Embryonic facial prominence (tissue), 1 donor: ENCODE measurements at regions not wholly inside any gene's neighbourhood (a gene's known extent, or its start where the extent isn't known, plus 50 kb on each side); places are given as distances from the start of the nearest gene placed in this dataset.
"Not testable (repeated sequence)": the region's sequence is repeated elsewhere in the genome, so short reads cannot be mapped to it uniquely, and the experiment has no call there.

Experiments used
- DNase-seq: peaks from one replicate; pipeline ENCODE4 v3.0.0-alpha.2; 2016; ENCODE audit errors: extremely low spot score

- DNase-seq, result no peak
Measured at GRCh38 chr13:33340631-33341030, 55.1 kb upstream of the STARD13 start.

- no peak for DNase-seq
Measured at GRCh38 chr13:33341861-33342452, 56.4 kb upstream of the STARD13 start.

DNA sequence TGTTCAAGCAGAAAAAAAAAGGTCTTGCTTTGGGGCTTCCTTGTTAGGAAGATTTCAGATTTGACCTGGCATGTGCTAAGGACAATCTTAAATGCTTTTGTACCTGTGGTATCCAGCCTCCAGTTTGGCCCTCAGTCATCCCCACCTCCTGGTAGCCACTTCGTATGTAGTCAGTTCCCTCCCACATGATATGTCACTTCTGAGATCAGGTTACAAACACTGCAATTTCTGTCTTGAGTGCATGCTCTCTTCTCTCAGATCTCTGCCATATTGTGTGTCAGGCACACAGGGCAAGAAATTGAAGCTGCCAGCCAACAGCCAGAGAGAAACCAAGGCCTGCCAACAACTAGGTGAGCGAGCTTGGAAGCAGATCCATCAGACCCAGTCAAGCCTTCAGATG lies 60.3 kb upstream of the STARD13 start:
- no peak for DNase-seq

GRCh38 chr13:33347861-33348260 lies 62.3 kb upstream of the STARD13 start:
- no peak for DNase-seq

DNA sequence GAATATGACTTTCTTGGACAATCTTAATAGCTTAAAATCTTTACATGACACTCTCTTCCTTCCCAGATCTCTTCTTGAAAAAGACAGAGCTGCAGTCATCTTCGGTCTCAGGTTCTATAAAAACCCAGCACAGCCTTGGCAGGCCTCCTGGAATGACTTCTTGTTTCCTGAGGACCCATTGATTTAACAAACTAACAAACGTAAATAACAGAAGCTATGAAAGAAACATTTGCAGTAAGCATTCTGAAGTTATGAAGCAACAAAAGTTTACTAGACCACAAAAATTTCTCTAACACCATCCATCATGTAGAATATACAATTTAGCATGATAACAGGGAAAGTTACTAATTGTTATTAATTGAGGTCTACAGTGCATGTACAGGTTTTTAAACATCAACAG lies 62.8 kb upstream of the STARD13 start:
- no peak for DNase-seq

- no peak for DNase-seq
Measured at GRCh38 chr13:33349288-33349985, 63.9 kb upstream of the STARD13 start.

DNA sequence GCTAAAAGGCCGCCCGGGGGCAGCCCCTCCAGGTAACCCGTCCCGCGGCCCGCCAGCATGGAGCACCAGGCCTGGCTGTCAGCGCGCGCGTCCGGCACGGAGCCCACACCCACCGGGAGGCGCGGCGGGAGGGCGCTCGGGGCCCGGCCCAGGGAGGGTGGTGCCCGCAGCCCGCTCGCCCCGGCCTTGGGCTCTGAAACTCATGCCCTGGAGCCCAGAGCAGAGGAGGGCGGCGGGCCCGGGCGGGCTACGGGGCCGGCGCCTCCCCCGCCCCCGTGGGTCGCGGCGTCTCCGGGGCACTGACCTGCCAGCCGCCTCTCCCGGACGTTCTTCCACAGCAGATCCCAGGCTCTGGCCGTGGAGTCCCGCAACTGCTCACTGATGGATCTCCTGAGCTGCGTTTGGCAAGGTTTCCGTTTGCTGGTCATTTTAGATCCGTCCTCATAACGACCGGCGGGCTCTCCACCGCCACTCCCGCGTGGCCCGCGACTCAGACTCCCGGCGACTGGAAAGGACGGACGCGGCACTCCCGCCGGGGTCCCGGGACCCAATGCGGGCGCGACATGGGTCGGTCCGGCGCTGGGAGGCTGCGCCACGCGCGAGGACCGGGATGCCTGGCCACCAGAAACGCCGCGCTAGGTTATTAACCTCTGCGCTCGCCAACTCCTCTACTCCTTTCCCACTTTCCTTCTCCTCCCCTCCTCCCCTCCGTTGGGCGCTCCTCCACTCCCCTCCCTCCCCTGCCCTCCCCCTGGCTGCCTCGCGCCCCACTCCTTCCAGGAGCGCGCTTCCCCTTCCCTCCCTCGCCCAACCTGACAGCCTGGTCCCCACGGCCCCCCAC lies 64.7 kb upstream of the STARD13 start:
- no peak for DNase-seq

GRCh38 chr13:33351319-33351718 lies 65.8 kb upstream of the STARD13 start:
- DNase-seq, result no peak

DNA sequence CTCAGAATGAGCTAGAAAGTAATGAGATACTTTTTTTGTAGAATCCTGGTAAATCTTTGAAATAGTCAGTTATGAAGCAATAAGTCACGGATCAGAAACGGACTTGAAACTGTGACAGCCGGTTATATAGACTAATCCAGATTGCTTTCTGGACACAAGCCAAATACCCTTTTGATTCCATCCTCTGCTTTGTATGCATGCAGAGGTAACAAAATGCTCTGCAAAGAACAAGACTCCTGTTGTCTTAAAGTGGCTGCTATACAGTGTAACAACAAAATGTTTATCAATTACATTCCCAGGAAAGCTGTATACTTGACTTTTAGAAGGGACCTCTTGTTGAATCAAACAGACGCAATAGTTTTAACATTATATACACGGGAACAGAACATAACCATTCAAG lies 66.5 kb upstream of the STARD13 start:
- DNase-seq, result no peak

- no peak for DNase-seq
Measured at GRCh38 chr13:33352526-33352925, 67.0 kb upstream of the STARD13 start.

- no peak for DNase-seq
Measured at GRCh38 chr13:33353210-33353609, 67.7 kb upstream of the STARD13 start.

DNA sequence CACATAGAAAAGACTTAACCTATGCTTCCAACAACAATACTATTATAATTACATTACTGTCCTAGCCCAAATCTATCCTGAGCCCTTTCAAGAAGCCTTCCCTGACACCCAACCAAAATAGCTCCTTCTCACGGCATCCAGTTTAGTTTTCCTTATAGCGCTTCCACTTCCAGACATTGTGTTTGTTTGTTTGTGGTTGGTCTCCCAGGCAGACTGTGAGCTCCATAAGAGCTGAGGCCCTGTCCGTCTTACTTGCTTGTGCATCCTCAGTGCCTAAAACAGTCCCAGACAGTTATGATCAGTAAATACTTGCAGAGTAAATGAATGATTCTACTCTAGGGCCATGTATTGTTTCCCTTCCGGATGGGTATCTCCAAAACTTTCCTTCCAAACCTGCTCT lies 68.1 kb upstream of the STARD13 start:
- DNase-seq, result no peak

- no peak for DNase-seq
Measured at GRCh38 chr13:33355201-33355895, 69.8 kb upstream of the STARD13 start.

DNA sequence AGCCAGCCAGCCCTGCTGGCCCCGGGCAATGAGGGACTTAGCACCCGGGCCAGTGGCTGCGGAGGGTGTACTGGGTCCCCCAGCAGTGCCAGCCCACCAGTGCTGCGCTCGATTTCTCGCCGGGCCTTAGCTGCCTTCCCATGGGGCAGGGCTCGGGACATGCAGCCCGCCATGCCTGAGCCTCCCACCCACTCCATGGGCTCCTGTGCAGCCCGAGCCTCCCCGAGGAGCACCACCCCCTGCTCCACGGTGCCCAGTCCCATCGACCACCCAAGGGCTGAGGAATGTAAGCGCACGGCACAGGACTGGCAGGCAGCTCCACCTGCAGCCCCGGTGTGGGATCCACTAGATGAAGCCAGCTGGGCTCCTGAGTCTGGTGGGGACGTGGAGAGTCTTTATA lies 72.5 kb upstream of the STARD13 start:
- not testable (repeated sequence) for DNase-seq

GRCh38 chr13:33362986-33363727 lies 77.6 kb upstream of the STARD13 start:
- DNase-seq, result no peak

DNA sequence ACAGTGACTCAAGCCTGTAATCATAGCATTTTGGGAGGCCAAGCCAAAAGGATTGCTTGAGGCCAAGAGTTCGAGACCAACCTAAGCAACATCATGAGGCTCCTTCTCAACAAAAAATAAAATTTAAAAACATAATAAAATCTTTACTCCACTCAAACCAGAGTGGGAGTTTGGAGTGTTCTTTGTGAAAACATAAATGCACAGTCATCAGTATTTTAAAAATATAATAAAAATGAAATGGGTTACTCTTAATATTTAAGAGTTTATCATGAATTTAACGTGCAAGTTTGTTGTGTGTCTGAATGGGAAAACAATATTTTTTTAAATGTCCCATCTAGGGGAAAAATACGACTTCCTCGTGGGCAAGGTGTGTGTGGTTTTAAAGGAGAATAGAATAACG lies 78.6 kb upstream of the STARD13 start:
- no peak for DNase-seq

GRCh38 chr13:33366469-33367062 lies 81.0 kb upstream of the STARD13 start:
- DNase-seq, result no peak

GRCh38 chr13:33367171-33367895 lies 81.8 kb upstream of the STARD13 start:
- no peak for DNase-seq

DNA sequence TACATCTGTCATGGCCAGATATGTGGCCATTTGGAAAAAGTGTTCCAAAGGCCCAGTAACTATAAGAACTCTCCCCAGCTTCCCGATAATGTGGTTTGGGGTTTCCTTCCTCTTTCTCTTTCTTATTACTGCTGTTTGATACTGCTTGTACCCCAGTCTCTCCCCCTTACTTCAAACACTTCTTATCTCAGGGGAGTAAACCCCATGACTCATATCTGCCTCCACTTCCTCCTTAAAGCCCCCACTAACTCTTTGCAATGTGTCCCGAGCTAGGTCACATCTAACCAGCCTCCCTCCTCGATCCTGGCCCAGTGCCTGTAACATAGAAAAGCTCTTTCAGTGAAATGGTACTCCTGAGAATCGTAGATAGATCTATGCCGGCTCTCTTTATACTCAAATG lies 82.4 kb upstream of the STARD13 start:
- DNase-seq, result no peak

GRCh38 chr13:33369073-33369472 lies 83.5 kb upstream of the STARD13 start:
- no peak for DNase-seq
